ENCODE measurements at regions not wholly inside any gene's neighbourhood (a gene's known extent, or its start where the extent isn't known, plus 50 kb on each side); places are given as distances from the start of the nearest gene placed in this dataset.

DNA sequence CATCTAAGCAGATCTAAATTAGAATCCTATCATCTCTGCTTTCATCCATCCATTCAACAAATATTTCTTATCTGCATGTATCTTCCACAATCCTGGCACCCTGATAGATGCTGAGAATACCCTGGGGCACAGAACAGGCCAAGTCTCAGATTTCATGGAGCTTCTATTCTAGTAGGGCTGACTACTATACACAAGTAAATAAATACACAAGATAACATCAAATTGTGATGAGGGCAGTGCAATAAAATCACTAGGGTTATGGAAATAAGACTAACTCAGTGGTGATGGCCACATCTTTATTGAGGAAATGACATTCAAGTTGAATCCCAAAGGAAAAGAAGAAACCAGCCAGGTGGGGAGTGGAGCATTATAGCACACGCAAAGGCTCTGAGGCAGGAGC, 138.4 kb upstream of the GLRA1 start:
- TF ChIP-seq, protein P1, sequence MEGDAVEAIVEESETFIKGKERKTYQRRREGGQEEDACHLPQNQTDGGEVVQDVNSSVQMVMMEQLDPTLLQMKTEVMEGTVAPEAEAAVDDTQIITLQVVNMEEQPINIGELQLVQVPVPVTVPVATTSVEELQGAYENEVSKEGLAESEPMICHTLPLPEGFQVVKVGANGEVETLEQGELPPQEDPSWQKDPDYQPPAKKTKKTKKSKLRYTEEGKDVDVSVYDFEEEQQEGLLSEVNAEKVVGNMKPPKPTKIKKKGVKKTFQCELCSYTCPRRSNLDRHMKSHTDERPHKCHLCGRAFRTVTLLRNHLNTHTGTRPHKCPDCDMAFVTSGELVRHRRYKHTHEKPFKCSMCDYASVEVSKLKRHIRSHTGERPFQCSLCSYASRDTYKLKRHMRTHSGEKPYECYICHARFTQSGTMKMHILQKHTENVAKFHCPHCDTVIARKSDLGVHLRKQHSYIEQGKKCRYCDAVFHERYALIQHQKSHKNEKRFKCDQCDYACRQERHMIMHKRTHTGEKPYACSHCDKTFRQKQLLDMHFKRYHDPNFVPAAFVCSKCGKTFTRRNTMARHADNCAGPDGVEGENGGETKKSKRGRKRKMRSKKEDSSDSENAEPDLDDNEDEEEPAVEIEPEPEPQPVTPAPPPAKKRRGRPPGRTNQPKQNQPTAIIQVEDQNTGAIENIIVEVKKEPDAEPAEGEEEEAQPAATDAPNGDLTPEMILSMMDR (IDR thresholded peaks at IDR 0.05; ENCODE audit: low read depth, low read length): no peak
- Histone ChIP-seq H3K27ac (no peak overlapping the region), H3K4me1 (ENCODE audit: low read depth) (no peaks in the 10 kb centered on the region), H3K27me3 (no peaks in the 10 kb centered on the region), H3K4me3 (no peak overlapping the region), H3K36me3 (no peaks in the 10 kb centered on the region), H3K9me3 (ENCODE audit: low read depth) (no peaks in the 10 kb centered on the region)
- no peak for DNase-seq (ENCODE audit: low read depth in 1 of 2, low spot score in 1 of 2)

GRCh38 chr5:152061095-152061494, 136.4 kb upstream of the GLRA1 start:
- no peak overlapping the region for H3K27ac ChIP-seq
- H3K27me3 ChIP-seq: no peaks in the 10 kb centered on the region
- no peak for DNase-seq (ENCODE audit: low read depth in 1 of 2, low spot score in 1 of 2)
- no peak overlapping the region for H3K4me3 ChIP-seq
- H3K4me1 ChIP-seq (ENCODE audit: low read depth): no peaks in the 10 kb centered on the region
- TF ChIP-seq, protein P1 (IDR thresholded peaks at IDR 0.05; ENCODE audit: low read depth, low read length): no peak
- H3K36me3 ChIP-seq: no peaks in the 10 kb centered on the region
- no peaks in the 10 kb centered on the region for H3K9me3 ChIP-seq (ENCODE audit: low read depth)

- no peaks in the 10 kb centered on the region for H3K4me1 ChIP-seq (ENCODE audit: low read depth)
- TF ChIP-seq, protein P1 (IDR thresholded peaks at IDR 0.05; ENCODE audit: low read depth, low read length): no peak
- H3K27ac ChIP-seq: no peak overlapping the region
- H3K36me3 ChIP-seq: no peaks in the 10 kb centered on the region
- no peak for DNase-seq (ENCODE audit: low read depth in 1 of 2, low spot score in 1 of 2)
- H3K4me3 ChIP-seq: no peak overlapping the region
- H3K9me3 ChIP-seq (ENCODE audit: low read depth): no peaks in the 10 kb centered on the region
- H3K27me3 ChIP-seq: no peaks in the 10 kb centered on the region
Measured at GRCh38 chr5:152058267-152058666, 133.6 kb upstream of the GLRA1 start.

- Histone ChIP-seq H3K9me3 (ENCODE audit: low read depth) (no peaks in the 10 kb centered on the region), H3K27me3 (no peaks in the 10 kb centered on the region), H3K27ac (no peak overlapping the region), H3K4me3 (no peak overlapping the region), H3K36me3 (no peaks in the 10 kb centered on the region), H3K4me1 (ENCODE audit: low read depth) (no peaks in the 10 kb centered on the region)
- TF ChIP-seq, protein P1 (IDR thresholded peaks at IDR 0.05; ENCODE audit: low read depth, low read length): no peak
- no peak for DNase-seq (ENCODE audit: low read depth in 1 of 2, low spot score in 1 of 2)
Measured at GRCh38 chr5:152056931-152057330, 132.3 kb upstream of the GLRA1 start.

- H3K4me1 ChIP-seq (ENCODE audit: low read depth): no peaks in the 10 kb centered on the region
- DNase-seq (ENCODE audit: low read depth in 1 of 2, low spot score in 1 of 2): no peak
- H3K9me3 ChIP-seq (ENCODE audit: low read depth): no peaks in the 10 kb centered on the region
- no peak overlapping the region for H3K27ac ChIP-seq
- H3K4me3 ChIP-seq: no peak overlapping the region
- H3K36me3 ChIP-seq: no peaks in the 10 kb centered on the region
- H3K27me3 ChIP-seq: no peaks in the 10 kb centered on the region
- TF ChIP-seq, protein P1 (IDR thresholded peaks at IDR 0.05; ENCODE audit: low read depth, low read length): no peak
Measured at GRCh38 chr5:152052470-152052869, 127.8 kb upstream of the GLRA1 start.

Data from cardiac muscle cell (in vitro differentiated cells and primary cell).